Sigmoid colon (tissue), 6 donors: ENCODE measurements at regions not wholly inside any gene's neighbourhood (a gene's known extent, or its start where the extent isn't known, plus 50 kb on each side); places are given as distances from the start of the nearest gene placed in this dataset.

Source experiments
- DNase-seq: peaks from one replicate; pipeline ENCODE4 v3.0.0-alpha.2; 2019
- H3K27ac ChIP-seq, 4 donors: fragments of 200-600 bp; sonication (generic); one replicate each; pipeline ENCODE4 v1.5.1; 2016 to 2019; ENCODE audit warnings: mild to moderate bottlenecking in 1 of 4
- H3K27me3 ChIP-seq, 3 donors: fragments of 200-600 bp; sonication (generic); one replicate each; pipeline ENCODE4 v1.5.1; 2019; ENCODE audit warnings: mild to moderate bottlenecking in 1 of 3
- H3K36me3 ChIP-seq, 4 donors: fragments of 200-600 bp; sonication (generic); one replicate each; pipeline ENCODE4 v1.5.1; 2016 to 2019
- H3K4me1 ChIP-seq, 4 donors: fragments of 200-600 bp; sonication (generic); one replicate each; pipeline ENCODE4 v1.5.1; 2017 to 2019
- H3K4me3 ChIP-seq, 4 donors: fragments of 200-600 bp; sonication (generic); one replicate each; pipeline ENCODE4 v1.5.1; 2017 to 2019; ENCODE audit warnings: mild to moderate bottlenecking in 2 of 4, moderate library complexity in 1 of 4
- H3K9me3 ChIP-seq, 4 donors: fragments of 200-600 bp in 3 of 4; sonication (generic) in 3 of 4; one replicate each; pipeline versions ENCODE4 v1.5.1 to v1.6.1; 2013 to 2019
- EP300 ChIP-seq, 4 donors: sonication (generic); formaldehyde crosslinking; IDR thresholded peaks; one replicate each; pipeline ENCODE4 v1.6.1; 2017; ENCODE audit warnings: antibody characterized with exemption in 4 of 4
- POLR2A ChIP-seq, 2 donors: fragments of 450-650 bp; IDR thresholded peaks; one replicate each; pipeline ENCODE4 v1.6.1; 2016; ENCODE audit warnings: antibody characterized with exemption in 2 of 2, mild to moderate bottlenecking in 2 of 2, moderate library complexity in 2 of 2
- POLR2AphosphoS5 ChIP-seq, 4 donors: sonication (generic); formaldehyde crosslinking; IDR thresholded peaks; one replicate each; pipeline ENCODE4 v1.6.1; 2017; ENCODE audit warnings: antibody characterized with exemption in 4 of 4
- WGBS, 2 donors: extraction: QIAGEN DNeasy Blood & Tissue Kit; methylation state at CpG; one replicate each; pipeline ENCODE4 v1.1.7; 2013; 5-methylcytosine and 5-hydroxymethylcytosine counted together
- intact Hi-C: fragments of 100-400 bp; cut with DNase I; formaldehyde crosslinking; loops from one replicate; pipeline ENCODE4 v1.15.1; 2023
- TF ChIP-seq, protein P1 (sequence below), 4 experiments: fragments of 450-650 bp in 3 of 4; fragments of 200-600 bp in 1 of 4; IDR thresholded peaks; one replicate each; pipeline ENCODE4 v1.5.1; 2016 to 2019; ENCODE audit warnings: antibody characterized with exemption in 4 of 4, mild to moderate bottlenecking in 3 of 4, moderate library complexity in 2 of 4
- donor health status: healthy with polysubstance abuse.
- donor health status: healthy.

DNA sequence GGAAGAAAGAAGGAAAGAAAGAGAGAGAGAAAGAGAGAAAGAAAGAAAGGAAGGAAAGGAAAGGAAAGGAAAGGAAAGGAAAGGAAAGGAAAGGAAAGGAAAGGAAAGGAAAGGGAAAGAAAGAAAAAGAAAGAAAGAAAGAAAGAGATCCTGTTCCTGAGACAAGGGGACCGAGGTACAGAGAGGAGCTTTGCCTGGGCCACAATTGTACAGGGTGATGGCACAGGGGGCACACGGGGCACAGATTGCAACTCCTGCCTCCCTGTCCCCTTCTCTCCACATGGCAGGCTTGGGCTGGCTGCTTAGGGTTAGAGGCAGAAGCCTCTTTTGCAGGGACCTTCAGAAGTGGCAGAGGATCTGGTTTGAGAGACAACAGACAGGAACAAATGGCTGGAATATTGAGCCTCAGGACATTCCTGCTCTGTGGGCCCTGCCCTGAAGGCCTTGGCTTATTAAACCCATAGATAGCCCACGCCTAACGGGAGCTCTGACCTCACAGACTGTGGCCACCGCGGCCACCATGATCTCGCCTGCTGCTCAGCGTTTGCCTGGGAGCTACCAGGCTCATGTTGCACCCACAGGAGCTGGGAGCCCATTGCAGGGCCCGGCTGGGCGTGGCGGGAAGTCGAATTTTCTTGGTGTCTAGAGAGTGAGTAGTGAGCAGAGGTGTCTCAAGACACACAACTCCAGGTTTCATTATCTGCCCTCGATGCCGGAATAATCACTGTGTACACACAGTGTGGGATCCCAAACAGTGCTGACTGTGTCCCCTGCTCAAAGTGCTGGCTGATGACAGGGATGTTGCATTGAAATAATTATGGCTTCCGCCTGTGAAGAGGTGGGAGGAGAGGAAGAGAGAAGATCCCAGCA is 147.9 kb upstream of the NCOR2 start:
- H3K4me1 ChIP-seq, result peaks cover 0 to 36% (median 32%) of the 10 kb centered on the region in 4 donors
- DNase-seq, result no peak
- H3K9me3 ChIP-seq, result no peaks in the 10 kb centered on the region
- H3K4me3 ChIP-seq, result no peak overlapping the region
- H3K27me3 ChIP-seq, result no peaks in the 10 kb centered on the region
- WGBS, 2 donors, result 56 to 82% methylated on average over 15 of the region's 15 CpGs
- intact Hi-C loops, result no loop called here
- TF ChIP-seq POLR2AphosphoS5 (IDR thresholded peaks at IDR 0.05), result no peak
- TF ChIP-seq, protein P1, sequence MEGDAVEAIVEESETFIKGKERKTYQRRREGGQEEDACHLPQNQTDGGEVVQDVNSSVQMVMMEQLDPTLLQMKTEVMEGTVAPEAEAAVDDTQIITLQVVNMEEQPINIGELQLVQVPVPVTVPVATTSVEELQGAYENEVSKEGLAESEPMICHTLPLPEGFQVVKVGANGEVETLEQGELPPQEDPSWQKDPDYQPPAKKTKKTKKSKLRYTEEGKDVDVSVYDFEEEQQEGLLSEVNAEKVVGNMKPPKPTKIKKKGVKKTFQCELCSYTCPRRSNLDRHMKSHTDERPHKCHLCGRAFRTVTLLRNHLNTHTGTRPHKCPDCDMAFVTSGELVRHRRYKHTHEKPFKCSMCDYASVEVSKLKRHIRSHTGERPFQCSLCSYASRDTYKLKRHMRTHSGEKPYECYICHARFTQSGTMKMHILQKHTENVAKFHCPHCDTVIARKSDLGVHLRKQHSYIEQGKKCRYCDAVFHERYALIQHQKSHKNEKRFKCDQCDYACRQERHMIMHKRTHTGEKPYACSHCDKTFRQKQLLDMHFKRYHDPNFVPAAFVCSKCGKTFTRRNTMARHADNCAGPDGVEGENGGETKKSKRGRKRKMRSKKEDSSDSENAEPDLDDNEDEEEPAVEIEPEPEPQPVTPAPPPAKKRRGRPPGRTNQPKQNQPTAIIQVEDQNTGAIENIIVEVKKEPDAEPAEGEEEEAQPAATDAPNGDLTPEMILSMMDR (IDR thresholded peaks at IDR 0.05), result no peak
- TF ChIP-seq EP300 (IDR thresholded peaks at IDR 0.05), result no peak
- no peak for TF ChIP-seq POLR2A (IDR thresholded peaks at IDR 0.05)
- H3K36me3 ChIP-seq, result no peaks in the 10 kb centered on the region
- H3K27ac ChIP-seq, result peak overlapping the region in 1 of 4 donors; percentile 23

DNA sequence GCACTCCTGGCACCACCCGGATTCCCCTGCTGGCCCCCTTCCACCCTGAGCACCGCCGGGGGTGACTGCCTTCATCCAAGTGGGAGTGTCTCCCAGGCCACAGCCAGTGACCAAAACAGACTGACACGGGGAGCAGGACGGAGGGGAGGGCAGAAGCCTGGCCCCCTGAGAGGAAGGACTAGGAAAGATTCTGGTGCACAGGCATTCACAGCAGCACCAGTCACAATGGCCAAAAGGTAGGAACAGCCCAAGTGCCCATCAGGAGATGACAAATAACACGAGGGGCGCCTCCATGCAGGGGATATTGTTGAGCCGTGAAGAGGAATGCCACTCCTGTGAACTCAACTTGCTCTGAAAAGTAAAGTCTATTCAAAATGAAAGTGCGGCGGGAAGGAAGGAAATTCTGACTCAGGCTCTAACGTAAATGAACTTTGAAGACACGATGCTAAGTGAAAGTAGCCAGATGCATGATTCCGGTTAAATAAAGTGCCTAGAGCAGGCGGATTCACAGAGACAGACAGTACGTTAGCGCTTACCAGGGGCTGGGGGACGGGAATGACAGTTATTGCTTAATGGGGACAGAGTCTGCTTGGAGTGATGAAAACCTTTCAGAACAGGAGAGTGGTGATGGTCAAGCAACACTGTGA is 146.1 kb upstream of the NCOR2 start:
- peak overlapping the region; percentile 13 to 37 (median 32) for H3K4me3 ChIP-seq
- intact Hi-C loops, result no loop called here
- peak overlapping the region; percentile 85 to 97 (median 88) for H3K27ac ChIP-seq
- H3K36me3 ChIP-seq, result no peaks in the 10 kb centered on the region
- peaks cover 0 to 34% (median 28%) of the 10 kb centered on the region in 4 donors for H3K4me1 ChIP-seq
- TF ChIP-seq EP300 (IDR thresholded peaks at IDR 0.05), result peak; percentile 78 to 99 (median 91)
- no peak for TF ChIP-seq POLR2A (IDR thresholded peaks at IDR 0.05)
- TF ChIP-seq POLR2AphosphoS5 (IDR thresholded peaks at IDR 0.05), result peak; percentile 86 to 97 (median 90)
- no peaks in the 10 kb centered on the region for H3K27me3 ChIP-seq
- 36 to 66% methylated on average over 17 of the region's 17 CpGs for WGBS, 2 donors
- no peaks in the 10 kb centered on the region for H3K9me3 ChIP-seq
- DNase-seq, result peak; percentile 81

GRCh38 chr12:124713041-124713435 is 145.6 kb upstream of the NCOR2 start:
- TF ChIP-seq, protein P1 (IDR thresholded peaks at IDR 0.05), result no peak
- peak in 1 of 4 donors; percentile 70 for TF ChIP-seq POLR2AphosphoS5 (IDR thresholded peaks at IDR 0.05)
- peak in 3 of 4 donors; percentile 16 to 90 (median 65) for TF ChIP-seq EP300 (IDR thresholded peaks at IDR 0.05)
- TF ChIP-seq POLR2A (IDR thresholded peaks at IDR 0.05), result no peak
- WGBS, 2 donors, result 76 to 80% methylated on average over 14 of the region's 14 CpGs
- DNase-seq, result peak; percentile 88
- peak overlapping the region; percentile 85 to 97 (median 88) for H3K27ac ChIP-seq
- H3K4me3 ChIP-seq, result peak overlapping the region in 3 of 4 donors; percentile 27 to 37 (median 36)
- H3K36me3 ChIP-seq, result no peaks in the 10 kb centered on the region
- intact Hi-C loops, result no loop called here
- H3K27me3 ChIP-seq, result no peaks in the 10 kb centered on the region
- peaks cover 0 to under 1% (median 0%) of the 10 kb centered on the region in 4 donors for H3K9me3 ChIP-seq
- peaks cover 0 to 34% (median 28%) of the 10 kb centered on the region in 4 donors for H3K4me1 ChIP-seq

- Histone ChIP-seq H3K27me3 (no peaks in the 10 kb centered on the region), H3K4me3 (no peak overlapping the region), H3K27ac (peak overlapping the region in 1 of 4 donors; percentile 22), H3K9me3 (peaks cover 0 to 7% (median under 1%) of the 10 kb centered on the region in 4 donors), H3K36me3 (no peaks in the 10 kb centered on the region), H3K4me1 (peaks cover 0 to 34% (median 28%) of the 10 kb centered on the region in 4 donors)
- TF ChIP-seq POLR2AphosphoS5 (IDR thresholded peaks at IDR 0.05), result no peak
- WGBS, 2 donors, result 82 to 84% methylated on average over 11 of the region's 11 CpGs
- no peak for DNase-seq
- intact Hi-C loops, result no loop called here
These were observed 143.9 kb upstream of the NCOR2 start for GRCh38 chr12:124711344-124711743.

DNA sequence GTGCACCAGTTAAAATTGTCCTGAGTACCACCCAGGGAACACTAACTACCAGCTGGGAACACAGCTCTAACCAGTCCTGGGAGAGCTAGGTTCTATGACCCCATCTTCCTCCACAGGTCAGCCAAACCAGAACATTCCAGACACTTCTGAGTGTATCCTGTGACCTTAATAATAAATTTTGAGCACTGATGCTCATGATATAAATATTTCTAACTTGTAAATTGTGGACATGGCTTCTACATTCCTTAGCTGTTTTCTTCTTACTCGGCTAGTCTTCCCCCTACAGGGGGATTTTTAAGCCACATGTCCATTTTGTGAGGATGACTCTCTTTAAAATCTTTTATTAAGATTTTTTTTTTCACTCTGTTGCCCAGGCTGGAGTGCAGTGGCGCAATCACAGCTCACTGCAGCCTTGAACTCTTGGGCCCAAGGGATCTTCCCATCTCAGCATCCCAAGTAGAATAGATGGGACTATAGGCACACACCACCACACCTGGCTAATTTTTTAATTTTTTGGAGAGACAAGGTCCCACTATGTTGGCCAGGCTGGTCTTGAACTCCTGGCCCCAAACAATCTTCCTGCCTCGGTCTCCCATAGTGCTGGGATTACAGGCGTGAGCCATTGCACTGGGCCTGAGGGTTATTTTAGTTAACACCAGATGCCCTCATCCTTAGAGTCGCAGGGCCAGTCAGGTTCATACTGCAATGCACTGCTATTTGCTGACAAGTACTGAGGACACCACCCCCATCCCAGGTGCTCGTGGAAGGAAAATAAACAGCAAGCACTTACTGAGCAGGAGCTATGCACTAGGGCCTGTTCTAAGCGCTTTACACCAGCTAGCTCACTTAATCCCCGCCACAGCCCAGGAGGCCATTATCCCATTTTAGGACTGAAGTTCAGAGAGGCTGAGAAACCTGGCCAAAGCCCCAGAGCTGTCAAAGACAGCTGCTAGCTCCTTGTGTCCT is 142.6 kb upstream of the NCOR2 start:
- H3K9me3 ChIP-seq, result peaks cover 0 to 7% (median under 1%) of the 10 kb centered on the region in 4 donors
- H3K4me3 ChIP-seq, result no peak overlapping the region
- no peaks in the 10 kb centered on the region for H3K36me3 ChIP-seq
- intact Hi-C loops, result no loop called here
- DNase-seq, result no peak
- H3K4me1 ChIP-seq, result peaks cover 0 to 34% (median 28%) of the 10 kb centered on the region in 4 donors
- TF ChIP-seq EP300 (IDR thresholded peaks at IDR 0.05) (no peak), POLR2AphosphoS5 (IDR thresholded peaks at IDR 0.05) (no peak), POLR2A (IDR thresholded peaks at IDR 0.05) (no peak)
- TF ChIP-seq, protein P1 (IDR thresholded peaks at IDR 0.05), result no peak
- H3K27ac ChIP-seq, result peak overlapping the region in 3 of 4 donors; percentile 15 to 65 (median 47)
- H3K27me3 ChIP-seq, result no peaks in the 10 kb centered on the region
- 81 to 86% methylated on average over 8 of the region's 8 CpGs for WGBS, 2 donors
